HG02610 (cell line): ENCODE measurements at regions not wholly inside any gene's neighbourhood (a gene's known extent, or its start where the extent isn't known, plus 50 kb on each side); places are given as distances from the start of the nearest gene placed in this dataset.

Experiments used
- ATAC-seq: cut with Tn5 transposase; IDR thresholded peaks from one replicate; pipeline ENCODE4 v1.9.1; 2021; ENCODE audit warnings: mild to moderate bottlenecking, moderate library complexity; ENCODE audit not compliant: unreplicated experiment

GRCh38 chr12:92338671-92339070 lies 193.0 kb upstream of the BTG1 start:
- no peak for ATAC-seq

DNA sequence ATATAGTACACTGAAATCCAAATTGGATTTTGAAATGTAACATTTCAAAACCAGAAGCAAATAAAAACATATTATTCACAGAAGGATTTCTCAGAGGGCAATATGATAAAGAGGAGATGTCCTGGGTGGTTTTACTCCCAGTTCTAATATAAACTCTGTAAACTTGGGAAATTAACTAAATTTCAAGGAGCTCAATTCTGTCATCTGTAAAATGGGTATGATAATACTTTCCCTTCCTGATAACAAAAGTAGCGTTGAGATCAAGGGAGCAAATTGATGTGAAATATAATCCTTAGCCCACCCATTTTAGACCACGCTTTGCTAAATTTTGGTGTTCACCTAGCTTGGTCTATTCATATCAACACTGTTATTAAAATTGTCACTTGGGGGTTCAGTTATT lies 192.5 kb upstream of the BTG1 start:
- no peak for ATAC-seq

- no peak for ATAC-seq
Measured at GRCh38 chr12:92337128-92337527, 191.5 kb upstream of the BTG1 start.

GRCh38 chr12:92336641-92337040 lies 191.0 kb upstream of the BTG1 start:
- no peak for ATAC-seq

GRCh38 chr12:92335831-92336230 lies 190.2 kb upstream of the BTG1 start:
- no peak for ATAC-seq

- ATAC-seq: no peak
Measured at GRCh38 chr12:92334552-92334951, 188.9 kb upstream of the BTG1 start.

GRCh38 chr12:92332552-92332951 lies 186.9 kb upstream of the BTG1 start:
- ATAC-seq: no peak

DNA sequence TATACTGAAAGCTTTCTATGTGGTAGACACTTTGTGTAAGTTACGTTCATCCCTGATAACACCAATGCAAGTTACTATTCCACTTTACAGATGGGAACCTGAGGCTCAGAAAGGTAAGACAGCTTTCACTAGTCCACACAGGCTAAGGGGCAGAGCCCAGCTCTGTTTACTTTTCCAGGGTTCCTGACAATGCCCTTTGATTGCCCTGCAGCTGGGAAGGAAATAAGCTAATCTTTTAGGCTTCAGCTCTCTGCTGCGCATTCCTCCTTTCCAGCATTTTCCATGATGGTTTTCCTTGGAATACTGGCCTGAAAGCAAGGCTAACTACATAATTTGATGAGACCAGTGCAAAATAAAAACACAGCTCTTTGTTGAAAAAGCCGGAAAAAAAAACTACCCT lies 185.7 kb upstream of the BTG1 start:
- ATAC-seq: no peak

- no peak for ATAC-seq
Measured at GRCh38 chr12:92330654-92331053, 185.0 kb upstream of the BTG1 start.

DNA sequence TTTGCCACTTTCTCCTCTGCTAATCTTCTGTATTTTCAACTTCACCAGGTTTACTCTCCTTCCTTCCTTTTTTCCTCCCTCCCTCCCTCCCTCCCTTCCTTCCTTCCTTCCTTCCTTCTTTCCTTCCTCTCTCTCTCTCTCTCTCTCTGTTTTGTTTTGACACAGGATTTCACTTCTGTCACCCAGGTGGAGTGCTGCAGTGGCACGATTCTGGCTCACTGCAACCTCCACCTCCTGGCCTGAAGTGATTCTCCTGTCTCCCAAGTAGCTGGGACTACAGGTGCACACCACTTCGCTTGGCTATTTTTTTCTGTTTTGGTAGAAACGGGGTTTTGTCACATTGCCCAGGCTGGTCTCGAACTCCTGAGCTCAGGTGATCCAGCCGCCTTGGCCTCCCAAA lies 181.2 kb upstream of the BTG1 start:
- ATAC-seq: no peak

DNA sequence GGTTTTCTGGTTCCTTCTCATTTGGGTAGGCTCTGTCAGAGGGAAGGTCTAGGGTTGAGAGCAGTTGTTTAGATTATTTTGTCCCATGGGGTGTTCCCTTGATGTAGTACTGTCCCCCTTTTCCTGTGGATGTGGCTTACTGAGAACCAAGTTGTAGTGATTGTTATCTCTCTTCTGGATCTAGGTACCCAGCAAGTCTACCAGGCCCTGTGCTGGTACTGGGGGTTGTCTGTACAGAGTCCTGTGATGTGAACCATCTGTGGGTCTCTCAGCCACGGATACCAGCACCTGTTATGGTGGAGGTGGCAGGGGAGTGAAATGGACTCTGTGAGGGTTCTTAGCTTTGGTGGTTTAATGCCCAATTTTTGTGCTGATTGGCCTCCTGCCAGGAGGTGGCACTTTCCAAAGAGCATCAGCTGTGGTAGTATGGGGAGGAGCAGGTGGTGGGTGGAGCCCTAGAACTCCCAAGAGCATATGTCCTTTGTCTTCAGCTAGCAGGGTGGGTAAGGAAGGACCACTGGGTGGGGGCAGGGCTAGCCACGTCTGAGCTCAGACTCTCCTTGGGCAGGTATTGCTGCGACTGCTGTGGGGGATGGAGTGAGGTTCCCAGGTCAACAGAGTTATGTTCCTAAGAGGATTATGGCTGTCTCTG lies 179.3 kb upstream of the BTG1 start:
- no peak for ATAC-seq

GRCh38 chr12:92312463-92312964 lies 166.9 kb upstream of the BTG1 start:
- ATAC-seq: no peak

DNA sequence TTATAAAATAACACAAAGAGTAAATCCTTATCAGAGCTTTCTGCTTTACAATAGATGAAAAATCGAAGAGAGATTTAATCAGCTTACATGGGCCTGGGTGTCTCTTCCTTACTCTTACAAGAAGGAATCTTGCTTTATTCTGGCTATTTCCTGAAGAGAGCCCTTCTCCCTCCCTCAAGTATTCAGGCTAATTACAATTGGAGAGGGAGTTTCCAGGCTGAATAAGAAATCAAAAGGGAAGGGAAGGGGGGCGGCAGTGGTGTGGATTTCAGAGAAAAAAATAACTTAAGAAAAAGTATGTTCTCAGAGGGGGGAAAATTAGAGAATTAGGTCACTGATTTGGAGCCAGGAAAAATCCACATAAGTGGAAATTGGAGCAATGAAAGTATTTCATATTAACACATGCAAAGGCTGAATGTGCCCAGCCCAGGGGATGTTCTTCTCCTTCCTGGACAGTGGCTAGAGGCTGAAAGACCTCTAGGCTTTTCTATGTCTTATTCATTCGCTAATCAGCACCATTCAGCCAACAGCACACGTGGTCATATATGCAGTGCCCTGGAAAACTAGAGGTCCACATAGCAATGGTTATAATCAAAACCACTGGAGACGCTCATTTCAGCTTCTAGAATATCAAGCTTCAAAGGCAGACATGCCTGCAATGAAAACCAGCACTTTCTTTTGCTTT lies 158.9 kb upstream of the BTG1 start:
- ATAC-seq: no peak

GRCh38 chr12:92302041-92302829 lies 156.6 kb upstream of the BTG1 start:
- ATAC-seq: no peak

GRCh38 chr12:92301356-92301755 lies 155.7 kb upstream of the BTG1 start:
- no peak for ATAC-seq

DNA sequence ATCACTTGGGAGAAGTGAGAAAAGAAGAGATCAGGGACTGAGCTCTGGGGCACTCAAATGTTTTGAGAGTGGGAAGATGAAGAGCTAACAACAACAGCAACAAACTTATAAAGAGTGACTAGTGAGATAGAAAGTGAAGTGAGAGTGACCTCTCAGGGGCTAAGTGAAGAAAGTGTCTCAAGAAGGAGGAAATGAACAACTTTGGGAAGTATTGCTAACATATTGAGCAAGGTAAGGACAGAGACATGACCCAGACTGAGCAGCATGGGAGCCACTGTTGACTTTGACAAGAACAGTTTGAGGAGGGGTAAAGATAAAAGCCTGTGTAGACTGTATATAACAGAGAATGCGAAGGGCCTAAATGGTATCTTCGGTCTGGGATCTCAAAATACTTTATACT lies 155.1 kb upstream of the BTG1 start:
- ATAC-seq: no peak

DNA sequence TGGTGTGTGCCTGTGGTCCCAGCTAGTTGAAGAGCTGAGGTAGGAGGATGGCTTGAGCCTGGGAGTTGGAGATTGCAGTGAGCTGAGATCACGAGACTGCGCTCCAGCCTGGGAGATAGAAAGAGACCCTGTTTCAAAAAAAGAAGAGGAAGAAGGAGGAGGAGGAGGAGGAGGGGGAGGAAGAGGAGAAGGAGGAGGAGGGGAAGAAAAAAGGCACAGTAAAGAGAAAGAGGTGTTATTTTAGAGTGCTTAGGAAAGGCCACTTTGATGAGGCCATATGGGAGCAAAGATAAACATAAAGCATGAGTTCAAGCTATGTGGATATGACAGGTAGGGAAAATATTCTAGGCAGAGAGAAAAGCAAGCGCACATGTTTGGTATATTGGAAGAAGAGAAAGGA lies 154.1 kb upstream of the BTG1 start:
- ATAC-seq: no peak

DNA sequence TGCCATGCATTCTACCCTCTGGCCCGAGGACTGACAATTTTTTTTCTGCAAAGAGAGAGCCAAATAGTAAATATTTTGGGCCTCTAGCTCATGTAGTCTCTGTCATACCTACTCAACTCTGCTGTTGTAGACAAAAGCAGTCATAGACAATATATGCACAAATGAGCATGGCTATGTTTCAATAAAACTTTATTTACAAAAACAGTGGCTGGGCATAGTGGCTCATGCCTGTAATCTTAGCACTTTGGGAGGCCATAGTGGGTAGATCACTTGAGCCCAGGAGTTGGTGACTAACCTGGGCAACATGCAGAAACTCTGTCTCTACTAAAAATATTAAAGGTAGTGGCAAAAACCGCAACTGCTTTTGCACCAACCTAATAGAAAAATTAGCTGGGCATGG lies 153.7 kb upstream of the BTG1 start:
- ATAC-seq: no peak

GRCh38 chr12:92297932-92298696 lies 152.5 kb upstream of the BTG1 start:
- ATAC-seq: peak; percentile 64

DNA sequence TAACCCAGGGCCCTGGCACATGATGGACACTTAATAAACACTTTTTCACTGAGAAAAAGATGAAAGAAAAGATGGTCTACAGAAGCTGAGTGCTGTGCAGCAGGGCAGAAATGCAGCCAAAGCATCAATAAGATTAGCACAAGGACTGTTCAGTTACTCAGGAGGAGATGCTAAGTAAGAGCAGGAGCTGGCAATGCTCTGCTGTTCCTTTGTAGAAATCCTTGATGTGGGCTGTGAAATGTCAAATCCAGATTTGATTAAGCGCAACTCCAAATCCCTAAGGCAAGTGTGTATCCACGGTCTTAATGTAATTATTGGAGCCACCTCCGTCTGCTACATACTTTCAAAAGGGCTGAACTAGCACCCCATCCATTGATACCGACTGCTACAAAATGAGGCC lies 151.8 kb upstream of the BTG1 start:
- no peak for ATAC-seq

- no peak for ATAC-seq
Measured at GRCh38 chr12:92295523-92295922, 149.9 kb upstream of the BTG1 start.
